Endothelial cell of umbilical vein (primary cell): ENCODE measurements at regions not wholly inside any gene's neighbourhood (a gene's known extent, or its start where the extent isn't known, plus 50 kb on each side); places are given as distances from the start of the nearest gene placed in this dataset.

Source experiments
- BruUV-seq: library from RNA; stranded (reverse); fragments of 400-500 nt; replicated peaks from 2 replicates; lab custom pipeline; 2021; lab: Mats Ljungman, UMichigan
- CTCF ChIA-PET: fragments of 300-600, 350-600 bp; sonication (Branson Sonifier 250); formaldehyde crosslinking; loops from one replicate; lab custom pipeline; 2021; ENCODE audit warnings: antibody characterized with exemption, inconsistent platforms; lab: Charles Lee
- POLR2A ChIA-PET: fragments of 300-600, 350-600 bp; sonication (Branson Sonifier 250); formaldehyde crosslinking; loops from one replicate; lab custom pipeline; 2021; ENCODE audit warnings: antibody characterized with exemption, inconsistent platforms; lab: Charles Lee
- DNase-seq: peaks from one replicate; pipeline ENCODE4 v3.0.0-alpha.2; 2011; ENCODE audit warnings: low read depth, low spot score
- FAIRE-seq: peaks from 2 replicates; lab custom pipeline; 2011; peaks lifted over from hg19 to GRCh38; lab: Jason Lieb, UNC
- H2AFZ ChIP-seq: 2 replicates; pipeline ENCODE4 v1.6.0; 2012; ENCODE audit warnings: low read depth, low read length, control low read depth, inconsistent platforms
- H3K27ac ChIP-seq: 2 replicates; pipeline ENCODE4 v1.5.1; 2011; ENCODE audit warnings: low read depth, mild to moderate bottlenecking, control low read depth, low read length, moderate library complexity; ENCODE audit not compliant: insufficient read depth
- H3K27me3 ChIP-seq, 2 experiments: 2 replicates each; pipeline versions ENCODE4 v1.6.0 to v1.6.1; 2011; ENCODE audit warnings: low read length in 2 of 2, mixed read lengths in 1 of 2; ENCODE audit not compliant: control insufficient read depth in 2 of 2, insufficient read depth in 2 of 2
- H3K36me3 ChIP-seq, 2 experiments: 2 replicates in 1 of 2; 3 replicates in 1 of 2; pipeline ENCODE4 v1.5.1; 2011; ENCODE audit warnings: low read length in 2 of 2, mild to moderate bottlenecking in 1 of 2, moderate library complexity in 1 of 2; ENCODE audit not compliant: control insufficient read depth in 2 of 2, insufficient read depth in 2 of 2; ENCODE audit errors: extremely low read depth in 1 of 2
- H3K4me1 ChIP-seq: 3 replicates; pipeline ENCODE4 v1.5.1; 2011; ENCODE audit warnings: mild to moderate bottlenecking, low read length; ENCODE audit not compliant: control insufficient read depth, insufficient read depth; ENCODE audit errors: extremely low read depth
- H3K4me2 ChIP-seq: 2 replicates; pipeline ENCODE4 v1.6.1; 2011; ENCODE audit warnings: low read length, control low read depth, mixed read lengths; ENCODE audit not compliant: insufficient read depth
- H3K4me3 ChIP-seq, 3 experiments: fragments of 200-600 bp in 1 of 3; sonication (generic), shearing (Covaris generic) in 1 of 3; replicated peaks in 1 of 3; 2 replicates each; pipeline ENCODE4 v1.5.1; 2011 to 2016; ENCODE audit warnings: control low read depth in 3 of 3, low read length in 3 of 3, mild to moderate bottlenecking in 2 of 3, inconsistent platforms in 1 of 3, low read depth in 1 of 3, moderate library complexity in 1 of 3; ENCODE audit not compliant: insufficient read depth in 1 of 3
- H3K79me2 ChIP-seq: 2 replicates; pipeline ENCODE4 v1.6.0; 2012; ENCODE audit warnings: low read length, inconsistent platforms; ENCODE audit not compliant: control insufficient read depth, insufficient read depth
- H3K9ac ChIP-seq: replicated peaks from 2 replicates; pipeline ENCODE3; 2011; ENCODE audit warnings: low read length, control low read depth; ENCODE audit not compliant: insufficient read depth; ENCODE audit errors: extremely low read depth
- H3K9me1 ChIP-seq: replicated peaks from 3 replicates; pipeline ENCODE4 v1.6.0; 2011; ENCODE audit warnings: mild to moderate bottlenecking, low read length; ENCODE audit not compliant: control insufficient read depth, insufficient read depth; ENCODE audit errors: extremely low read depth
- H3K9me3 ChIP-seq: replicated peaks from 2 replicates; pipeline ENCODE4 v1.5.1; 2012; ENCODE audit warnings: low read length, inconsistent platforms; ENCODE audit not compliant: control insufficient read depth, insufficient read depth
- H4K20me1 ChIP-seq: replicated peaks from 2 replicates; pipeline ENCODE3; 2011; ENCODE audit warnings: mild to moderate bottlenecking, low read length; ENCODE audit not compliant: control insufficient read depth, insufficient read depth; ENCODE audit errors: extremely low read depth
- CTCF ChIP-seq, 2 donors: IDR thresholded peaks; 1 replicate in 1 of 2; 2 replicates in 1 of 2; pipeline ENCODE4 v1.5.1; 2011; ENCODE audit warnings: low read length in 2 of 2, mild to moderate bottlenecking in 2 of 2, moderate library complexity in 2 of 2, control low read depth in 1 of 2, inconsistent platforms in 1 of 2, low read depth in 1 of 2; ENCODE audit not compliant: insufficient read depth in 1 of 2; ENCODE audit errors: extremely low read depth in 1 of 2
- EZH2 ChIP-seq: IDR thresholded peaks from 2 replicates; pipeline ENCODE4 v1.6.1; 2012; ENCODE audit warnings: borderline replicate concordance, low read depth, mild to moderate bottlenecking, moderate library complexity, low read length, inconsistent platforms; ENCODE audit not compliant: severe bottlenecking
- FOS ChIP-seq: IDR thresholded peaks from 2 replicates; pipeline ENCODE4 v1.6.1; 2011; ENCODE audit warnings: mild to moderate bottlenecking, low read length, moderate library complexity, borderline replicate concordance; ENCODE audit not compliant: insufficient read depth
- GATA2 ChIP-seq: IDR thresholded peaks from 2 replicates; pipeline ENCODE4 v1.7.0; 2011; ENCODE audit warnings: low read depth, mild to moderate bottlenecking, moderate library complexity, mixed read lengths, low read length; ENCODE audit not compliant: insufficient read length, insufficient read depth
- JUN ChIP-seq: IDR thresholded peaks from 2 replicates; pipeline ENCODE4 v1.6.1; 2011; ENCODE audit warnings: borderline replicate concordance, low read depth; ENCODE audit not compliant: insufficient read length, insufficient read depth
- MAX ChIP-seq: IDR thresholded peaks from 2 replicates; pipeline ENCODE4 v1.6.1; 2011; ENCODE audit not compliant: insufficient read depth, insufficient read length
- MYC ChIP-seq: IDR thresholded peaks from one replicate; pipeline ENCODE4 v1.6.1; 2011; ENCODE audit warnings: mild to moderate bottlenecking, low read depth, low read length
- POLR2A ChIP-seq: IDR thresholded peaks from 2 replicates; pipeline ENCODE4 v1.6.1; 2012; ENCODE audit warnings: low read depth, mild to moderate bottlenecking, control low read depth, low read length
- POLR2AphosphoS5 ChIP-seq: IDR thresholded peaks from 2 replicates; pipeline ENCODE4 v1.6.1; 2012; ENCODE audit warnings: low read depth, mild to moderate bottlenecking, control low read depth, low read length, moderate library complexity; ENCODE audit not compliant: insufficient read depth
- dilution Hi-C: fragments of 300-500 bp; cut with MboI; formaldehyde crosslinking; loops from one replicate; pipeline ENCODE4 v1.15.0; 2019; ENCODE audit warnings: low sequenced_read_pairs; ENCODE audit not compliant: extremely low pct_ligation_motif_present
- intact Hi-C: fragments of 100-400 bp; cut with micrococcal nuclease; formaldehyde crosslinking; loops from one replicate; pipeline ENCODE4 v1.10.0; 2022

GRCh38 chr11:31966846-31967245 lies 124.0 kb upstream of the RCN1 start:
- H3K9ac ChIP-seq: no peak overlapping the region
- no peak overlapping the region for H3K27ac ChIP-seq
- no peaks in the 10 kb centered on the region for H3K9me3 ChIP-seq
- intact Hi-C loops: no loop called here
- H3K4me3 ChIP-seq: no peak overlapping the region
- no peaks in the 10 kb centered on the region for H3K9me1 ChIP-seq
- H2AFZ ChIP-seq: no peak overlapping the region
- no peaks in the 10 kb centered on the region for H3K79me2 ChIP-seq
- no peaks in the 10 kb centered on the region for H4K20me1 ChIP-seq
- no TSS peak for BruUV-seq
- H3K27me3 ChIP-seq: no peaks in the 10 kb centered on the region
- DNase-seq: no peak
- H3K4me2 ChIP-seq: no peak overlapping the region
- dilution Hi-C loops: no loop called here
- FAIRE-seq: no peak
- H3K36me3 ChIP-seq: no peaks in the 10 kb centered on the region
- ChIA-PET CTCF (interaction anchor here (0.8 to 3.0 kb wide), 2 partner anchors 9 kb away, joined by 4 to 23 read pairs; no protein-coding TSS in a partner anchor), POLR2A (no interaction called here)
- no peaks in the 10 kb centered on the region for H3K4me1 ChIP-seq
- TF ChIP-seq CTCF (IDR thresholded peaks at IDR 0.05; ENCODE audit: extremely low read depth in 1 of 2, insufficient read depth in 1 of 2, low read depth in 1 of 2, low read length in 2 of 2): no peak
- no peak for TF ChIP-seq MYC
- no peak for TF ChIP-seq FOS
- no peak for TF ChIP-seq POLR2AphosphoS5
- no peak for TF ChIP-seq MAX
- TF ChIP-seq GATA2: no peak

GRCh38 chr11:31964181-31964580 lies 126.7 kb upstream of the RCN1 start:
- no TSS peak for BruUV-seq
- no peaks in the 10 kb centered on the region for H3K36me3 ChIP-seq

More at GRCh38 chr11:31964181-31964580, 126.7 kb upstream of the RCN1 start:
- H3K9me1 ChIP-seq: no peaks in the 10 kb centered on the region
- dilution Hi-C loops: no loop called here
- ChIA-PET POLR2A (no interaction called here), CTCF (no interaction called here)
- H3K4me2 ChIP-seq: no peak overlapping the region
- no peaks in the 10 kb centered on the region for H3K79me2 ChIP-seq
- no peaks in the 10 kb centered on the region for H3K9me3 ChIP-seq
- no peak overlapping the region for H3K27ac ChIP-seq
- TF ChIP-seq EZH2 (no peak), FOS (no peak), CTCF (IDR thresholded peaks at IDR 0.05; ENCODE audit: extremely low read depth in 1 of 2, insufficient read depth in 1 of 2, low read depth in 1 of 2, low read length in 2 of 2) (no peak), JUN (no peak), POLR2AphosphoS5 (no peak), POLR2A (no peak)
- no peaks in the 10 kb centered on the region for H3K4me1 ChIP-seq
- intact Hi-C loops: no loop called here
- no peak overlapping the region for H3K9ac ChIP-seq
- no peaks in the 10 kb centered on the region for H3K27me3 ChIP-seq
- no peak for DNase-seq
- H3K4me3 ChIP-seq: no peak overlapping the region
- H2AFZ ChIP-seq: no peak overlapping the region
- FAIRE-seq: no peak
- no peaks in the 10 kb centered on the region for H4K20me1 ChIP-seq
